ENCODE measurements at regions not wholly inside any gene's neighbourhood (a gene's known extent, or its start where the extent isn't known, plus 50 kb on each side); places are given as distances from the start of the nearest gene placed in this dataset.
"Not testable (repeated sequence)": the region's sequence is repeated elsewhere in the genome, so short reads cannot be mapped to it uniquely, and the experiment has no call there.

DNA sequence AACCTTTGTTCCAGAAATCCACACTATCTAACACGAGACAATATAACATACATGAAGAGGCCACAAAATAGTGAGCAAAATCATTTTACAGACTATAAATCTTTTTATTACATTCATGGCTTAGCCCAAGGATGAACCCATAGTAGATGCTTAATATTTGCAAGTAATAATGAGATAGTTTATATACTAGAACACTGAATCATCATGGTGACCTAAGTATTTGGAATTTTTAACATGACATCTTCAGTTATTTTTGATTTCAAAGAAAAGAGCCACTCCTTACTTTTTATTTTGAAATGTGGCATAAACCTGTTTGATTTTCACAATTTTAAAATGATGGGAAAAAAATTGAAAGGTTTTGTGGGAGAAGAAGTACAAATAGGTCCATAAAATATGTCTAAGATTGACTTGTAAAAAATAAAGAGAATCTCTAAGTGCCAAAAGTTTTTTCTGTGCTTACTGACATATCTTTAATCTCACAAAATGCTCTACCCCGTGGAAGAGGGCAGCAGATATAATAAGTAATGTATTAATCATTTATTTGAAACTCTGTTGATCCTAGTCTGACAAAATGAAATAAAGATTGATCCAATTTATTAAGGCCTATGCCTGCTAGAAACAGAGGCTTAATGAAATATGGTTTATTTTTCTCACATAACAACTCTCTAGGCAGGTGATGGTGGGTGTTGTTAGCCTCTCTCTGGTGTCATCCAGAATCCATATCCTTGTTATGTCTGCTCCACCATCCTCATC lies 224.5 kb upstream of the CENPE start:
- no peak overlapping the region for H3K4me3 ChIP-seq (ENCODE audit: low read depth, low read length)
- no peak for TF ChIP-seq CTCF (IDR thresholded peaks at IDR 0.05; ENCODE audit: insufficient read depth, low read length)
- DNase-seq (ENCODE audit: low read depth): no peak

DNA sequence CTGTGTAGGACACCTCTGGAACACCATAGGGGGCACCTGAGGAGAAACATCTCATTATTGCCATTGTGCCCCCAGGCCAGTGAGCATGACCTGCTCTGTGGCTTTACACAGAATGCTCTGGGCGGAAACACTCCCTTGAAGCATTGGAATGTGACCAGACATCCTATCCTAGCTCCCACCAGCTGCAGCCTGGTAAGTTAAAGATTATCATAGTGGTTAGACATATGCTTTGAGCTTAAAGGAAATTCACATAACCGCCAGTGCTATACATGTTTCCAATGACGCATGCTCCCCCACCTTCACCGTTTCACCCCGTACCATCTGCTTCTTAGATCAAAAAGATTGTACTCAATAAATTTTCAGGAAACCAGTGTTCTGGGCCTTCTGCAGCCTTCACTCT lies 217.7 kb upstream of the CENPE start:
- no peak for DNase-seq (ENCODE audit: low read depth)
- TF ChIP-seq CTCF (IDR thresholded peaks at IDR 0.05; ENCODE audit: insufficient read depth, low read length): no peak
- no peak overlapping the region for H3K4me3 ChIP-seq (ENCODE audit: low read depth, low read length)

DNA sequence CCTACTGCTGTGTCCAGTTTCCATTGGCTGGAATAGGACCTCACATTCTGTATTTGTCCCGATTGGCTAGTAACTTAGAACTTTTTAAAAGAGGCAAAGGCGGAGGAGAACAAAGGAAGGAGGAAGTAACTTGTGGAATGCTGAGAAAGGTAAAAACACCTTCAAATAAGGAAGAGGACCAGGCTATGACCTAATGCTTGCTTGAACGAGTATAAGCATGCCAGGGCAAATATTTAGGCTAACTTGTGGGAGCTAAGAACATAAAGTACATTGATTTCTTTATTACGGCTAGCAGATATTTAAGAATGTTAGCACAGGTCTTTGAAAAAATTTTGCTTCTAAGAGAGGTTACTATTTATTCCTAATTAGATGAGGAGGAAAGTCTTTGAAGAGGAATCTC lies 214.5 kb upstream of the CENPE start:
- not testable (repeated sequence) for DNase-seq (ENCODE audit: low read depth); H3K4me3 ChIP-seq (ENCODE audit: low read depth, low read length)

- no peak overlapping the region for H3K4me3 ChIP-seq (ENCODE audit: low read depth, low read length)
- no peak for DNase-seq (ENCODE audit: low read depth)
- TF ChIP-seq CTCF (IDR thresholded peaks at IDR 0.05; ENCODE audit: insufficient read depth, low read length): no peak
Measured at GRCh38 chr4:103410386-103410785, 212.2 kb upstream of the CENPE start.

DNA sequence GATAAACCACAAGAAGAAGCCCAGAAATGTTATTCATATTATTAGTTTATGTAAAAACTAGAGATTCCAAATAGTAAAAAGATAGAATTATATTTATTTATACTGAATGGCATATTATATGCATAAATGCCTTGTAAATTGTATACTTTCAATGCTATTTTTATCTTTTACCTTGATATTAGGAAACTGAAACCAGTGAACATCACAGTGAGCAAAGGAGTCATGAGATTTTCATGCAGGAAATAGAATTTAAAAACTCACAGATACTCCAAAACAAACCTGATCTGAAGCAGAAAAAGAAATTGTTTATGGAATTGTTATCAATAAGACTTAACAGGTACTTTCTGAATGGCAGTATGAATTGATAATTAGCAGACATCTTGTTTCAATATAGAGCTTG lies 207.3 kb upstream of the CENPE start:
- TF ChIP-seq CTCF (IDR thresholded peaks at IDR 0.05; ENCODE audit: insufficient read depth, low read length): no peak
- H3K4me3 ChIP-seq (ENCODE audit: low read depth, low read length): no peak overlapping the region
- no peak for DNase-seq (ENCODE audit: low read depth)

DNA sequence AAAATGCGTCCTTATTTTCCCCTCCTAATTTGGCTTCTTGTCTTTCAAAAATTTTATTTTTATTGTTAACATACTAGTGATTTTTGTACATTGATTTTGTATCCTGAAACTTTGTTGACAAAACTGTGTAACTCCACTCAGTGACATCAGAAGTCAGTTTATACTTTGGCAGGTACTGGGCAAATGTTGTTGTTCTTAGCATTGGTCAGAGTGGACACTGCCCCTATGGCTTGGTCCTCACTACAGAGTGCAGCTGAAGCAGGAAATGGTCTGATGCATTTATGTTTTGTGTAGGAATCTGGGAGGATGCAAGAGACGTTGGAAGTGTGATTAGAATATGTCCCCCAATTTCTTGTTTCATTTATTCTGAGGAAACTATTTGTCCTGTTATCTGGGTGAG lies 205.5 kb upstream of the CENPE start:
- H3K4me3 ChIP-seq (ENCODE audit: low read depth, low read length): no peak overlapping the region
- no peak for TF ChIP-seq CTCF (IDR thresholded peaks at IDR 0.05; ENCODE audit: insufficient read depth, low read length)
- DNase-seq (ENCODE audit: low read depth): no peak

DNA sequence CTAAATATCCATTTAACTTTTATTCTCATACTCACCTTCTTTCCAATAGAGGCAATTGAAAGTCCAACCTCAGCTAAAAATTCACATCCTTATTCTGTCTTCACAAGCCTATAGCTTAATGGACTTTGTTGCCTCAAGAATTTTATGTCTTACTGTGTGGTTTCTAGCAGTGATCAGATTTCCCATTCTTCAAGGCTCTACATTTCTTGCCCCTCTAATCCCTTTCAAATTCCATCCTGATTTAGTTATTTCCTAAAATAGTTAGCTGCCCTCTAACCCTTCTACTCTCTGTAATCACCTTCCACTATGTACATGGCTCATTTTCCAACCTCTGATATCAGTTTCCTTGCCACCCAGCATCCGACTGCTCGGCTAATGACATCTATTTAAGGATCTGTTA lies 204.1 kb upstream of the CENPE start:
- no peak for TF ChIP-seq CTCF (IDR thresholded peaks at IDR 0.05; ENCODE audit: insufficient read depth, low read length)
- H3K4me3 ChIP-seq (ENCODE audit: low read depth, low read length): no peak overlapping the region
- no peak for DNase-seq (ENCODE audit: low read depth)

Measured in fibroblast of the aortic adventitia (primary cell).